HCT116 (cell line): ENCODE measurements at regions not wholly inside any gene's neighbourhood (a gene's known extent, or its start where the extent isn't known, plus 50 kb on each side); places are given as distances from the start of the nearest gene placed in this dataset.

ENCODE experiments used
- ATAC-seq: fragments of 200-7000 bp; cut with Tn5 transposase; 2 replicates; pipeline ENCODE4 v1.9.1; 2020; ENCODE audit warnings: mild to moderate bottlenecking, moderate library complexity
- BruUV-seq: library from RNA; stranded (reverse); fragments of 400-500 nt; replicated peaks from 2 replicates; lab custom pipeline; 2021; lab: Mats Ljungman, UMichigan
- CTCF ChIA-PET: fragments of 300-600 bp; sonication (Branson Sonifier 250); formaldehyde crosslinking; loops from one replicate; lab custom pipeline; 2021; ENCODE audit warnings: antibody characterized with exemption; lab: Charles Lee
- POLR2A ChIA-PET: fragments of 300-600, 350-600 bp; sonication (Branson Sonifier 250); formaldehyde crosslinking; loops from one replicate; lab custom pipeline; 2021; ENCODE audit warnings: antibody characterized with exemption; lab: Charles Lee
- RAD21 ChIA-PET, 2 experiments: fragments of 300-600 bp; sonication (Branson Sonifier 250); formaldehyde crosslinking; loops; one replicate each; lab custom pipeline; 2023; ENCODE audit warnings: low total read pairs in 2 of 2; ENCODE audit not compliant: uncharacterized antibody in 2 of 2, unreplicated experiment in 2 of 2, low non-redundant PET in 1 of 2; lab: Charles Lee
- DNase-seq: peaks from one replicate; pipeline ENCODE4 v3.0.0-alpha.2; 2010; ENCODE audit warnings: low read depth, low spot score
- H2AFZ ChIP-seq: fragments of 200-600 bp; shearing (Covaris generic), sonication (generic); 2 replicates; pipeline ENCODE4 v1.6.1; 2017; ENCODE audit warnings: low read depth, mixed run types, mixed read lengths, antibody characterized with exemption, low read length; ENCODE audit not compliant: poor library complexity, severe bottlenecking
- H3K27ac ChIP-seq: 2 replicates; pipeline ENCODE4 v1.5.1; 2012; ENCODE audit warnings: low read depth, low read length
- H3K27me3 ChIP-seq: fragments of 200-600 bp; sonication (generic); 2 replicates; pipeline ENCODE4 v1.6.1; 2016; ENCODE audit warnings: mixed run types, low read length, mixed read lengths; ENCODE audit not compliant: insufficient read depth
- H3K36me3 ChIP-seq, 2 experiments: fragments of 200-500 bp in 1 of 2; fragments of 200-600 bp in 1 of 2; sonication (Bioruptor generic) in 1 of 2; sonication (generic) in 1 of 2; 2 replicates each; pipeline versions ENCODE4 v1.5.1 to v1.6.1; 2014 to 2016; ENCODE audit warnings: low read length in 2 of 2, inconsistent platforms in 1 of 2, mixed read lengths in 1 of 2, mixed run types in 1 of 2; ENCODE audit not compliant: insufficient read depth in 2 of 2, control insufficient read depth in 1 of 2
- H3K4me1 ChIP-seq, 2 experiments: fragments of 200-600 bp in 1 of 2; sonication (generic) in 1 of 2; 2 replicates each; pipeline versions ENCODE4 v1.5.1 to v1.6.1; 2012 to 2017; ENCODE audit warnings: low read length in 2 of 2, inconsistent platforms in 1 of 2, mild to moderate bottlenecking in 1 of 2, mixed read lengths in 1 of 2, mixed run types in 1 of 2, moderate library complexity in 1 of 2; ENCODE audit not compliant: insufficient read depth in 2 of 2, control insufficient read depth in 1 of 2
- H3K4me2 ChIP-seq: fragments of 200-600 bp; sonication (generic); 2 replicates; pipeline ENCODE4 v1.6.1; 2017; ENCODE audit warnings: mixed run types, low read length, mixed read lengths
- H3K4me3 ChIP-seq, 2 experiments: fragments of 200-600 bp in 1 of 2; sonication (generic) in 1 of 2; replicated peaks in 1 of 2; 2 replicates each; pipeline ENCODE4 v1.5.1; 2011 to 2016; ENCODE audit warnings: low read length in 2 of 2, control low read depth in 1 of 2, low read depth in 1 of 2, mild to moderate bottlenecking in 1 of 2, mixed read lengths in 1 of 2, mixed run types in 1 of 2
- H3K79me2 ChIP-seq: fragments of 200-600 bp; sonication (generic); 2 replicates; pipeline ENCODE4 v1.6.1; 2017; ENCODE audit warnings: mild to moderate bottlenecking, mixed run types, low read length, moderate library complexity, mixed read lengths; ENCODE audit not compliant: insufficient read depth
- H3K9ac ChIP-seq: fragments of 200-600 bp; sonication (generic); 2 replicates; pipeline ENCODE4 v1.6.1; 2016; ENCODE audit warnings: low read length, mixed read lengths
- H3K9me2 ChIP-seq: fragments of 200-600 bp; sonication (generic), shearing (Covaris generic); 2 replicates; pipeline ENCODE4 v1.6.1; 2017; ENCODE audit warnings: mixed run types, mild to moderate bottlenecking, moderate library complexity; ENCODE audit not compliant: insufficient read depth
- H3K9me3 ChIP-seq, 2 experiments: fragments of 200-500 bp in 1 of 2; fragments of 200-600 bp in 1 of 2; sonication (Bioruptor generic) in 1 of 2; sonication (generic) in 1 of 2; 2 replicates each; pipeline ENCODE4 v1.6.1; 2014 to 2017; ENCODE audit warnings: low read length in 2 of 2, mixed read lengths in 2 of 2, inconsistent platforms in 1 of 2, low read depth in 1 of 2, mild to moderate bottlenecking in 1 of 2, mixed run types in 1 of 2, moderate library complexity in 1 of 2; ENCODE audit not compliant: control insufficient read depth in 1 of 2, insufficient read depth in 1 of 2
- H4K20me1 ChIP-seq: fragments of 200-600 bp; sonication (generic), shearing (Covaris generic); 2 replicates; pipeline ENCODE4 v1.6.1; 2017; ENCODE audit warnings: mixed run types, mild to moderate bottlenecking, moderate library complexity; ENCODE audit not compliant: insufficient read depth
- CTCF ChIP-seq, 3 experiments: fragments of 200-600 bp in 1 of 3; sonication (generic) in 1 of 3; IDR thresholded peaks in 2 of 3; conservative IDR thresholded peaks in 1 of 3; 2 replicates each; pipeline ENCODE4 v1.5.1; 2012 to 2017; ENCODE audit warnings: low read depth in 2 of 3, low read length in 2 of 3, antibody characterized with exemption in 1 of 3, borderline replicate concordance in 1 of 3, control low read depth in 1 of 3, mild to moderate bottlenecking in 1 of 3, mixed read lengths in 1 of 3, mixed run types in 1 of 3, moderate library complexity in 1 of 3; ENCODE audit not compliant: insufficient read depth in 1 of 3
- EZH2phosphoT487 ChIP-seq: fragments of 200-600 bp; IDR thresholded peaks from 2 replicates; pipeline ENCODE4 v1.6.1; 2018; ENCODE audit warnings: antibody characterized with exemption, borderline replicate concordance
- JUND ChIP-seq: IDR thresholded peaks from 2 replicates; pipeline ENCODE4 v1.6.1; 2012
- POLR2AphosphoS5 ChIP-seq: IDR thresholded peaks from 2 replicates; pipeline ENCODE4 v1.6.1; 2011; ENCODE audit warnings: mild to moderate bottlenecking, low read depth, low read length, moderate library complexity
- REST ChIP-seq: IDR thresholded peaks from 2 replicates; pipeline ENCODE4 v1.6.1; 2012; ENCODE audit warnings: low read depth
- YY1 ChIP-seq: IDR thresholded peaks from 2 replicates; pipeline ENCODE4 v1.6.1; 2011; ENCODE audit warnings: low read length, low read depth, moderate library complexity, mild to moderate bottlenecking; ENCODE audit not compliant: insufficient replicate concordance; ENCODE audit errors: extremely low read depth
- ZFX ChIP-seq: fragments of 450-650 bp; IDR thresholded peaks from 2 replicates; pipeline ENCODE4 v1.6.1; 2017
- ZNF274 ChIP-seq: fragments of 200-500 bp; sonication (Bioruptor generic); IDR thresholded peaks from 2 replicates; pipeline ENCODE4 v1.6.1; 2014; ENCODE audit warnings: mild to moderate bottlenecking, low read depth, low read length, inconsistent platforms
- intact Hi-C: fragments of 100-400 bp; cut with micrococcal nuclease; formaldehyde crosslinking; loops from 2 replicates; pipeline ENCODE4 v1.10.0; 2022
- TF ChIP-seq, protein P1 (sequence below): IDR thresholded peaks from 2 replicates; pipeline ENCODE4 v1.6.1; 2012

DNA sequence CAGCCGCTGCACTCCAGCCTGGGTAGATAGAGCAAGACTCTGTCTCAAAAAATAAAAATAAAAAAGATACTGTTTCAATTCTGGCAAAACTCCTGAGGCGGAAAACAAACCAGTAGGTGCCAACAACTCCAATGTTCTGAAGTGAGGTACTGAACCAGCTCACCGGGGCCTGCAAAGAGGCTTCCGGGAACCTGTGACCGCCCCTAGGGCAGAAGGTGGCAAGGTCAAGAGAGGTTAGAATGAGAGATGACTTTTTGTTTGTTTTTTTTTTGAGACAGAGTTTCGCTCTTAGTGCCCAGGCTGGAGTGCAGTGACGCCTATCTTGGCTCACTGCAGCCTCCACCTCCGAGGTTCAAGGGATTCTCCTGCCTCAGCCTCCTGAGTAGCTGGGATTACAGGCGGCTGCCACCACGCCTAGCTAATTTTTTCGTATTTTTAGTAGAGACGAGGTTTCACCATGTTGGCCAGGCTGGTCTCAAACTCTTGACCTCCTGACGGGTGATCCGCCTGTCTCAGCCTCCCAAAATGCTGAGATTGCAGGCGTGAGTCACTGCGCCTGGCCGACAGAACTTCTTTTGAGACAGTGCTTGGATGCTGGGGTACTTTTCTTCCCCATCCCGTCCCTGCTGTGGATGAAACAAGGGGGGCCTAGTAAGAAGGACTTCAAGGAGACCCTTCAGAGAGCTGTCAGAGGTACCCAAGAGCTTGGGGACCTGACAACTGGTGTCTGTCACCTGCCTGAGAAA, 91.9 kb upstream of the SLC25A33 start:
- ChIA-PET RAD21 (no interaction called here), CTCF (interaction anchor here (0.9 kb wide), 1 partner anchor 8 kb away, joined by 3 read pairs; no protein-coding TSS in a partner anchor), POLR2A (no interaction called here)
- Histone ChIP-seq H3K4me1 (no peaks in the 10 kb centered on the region), H2AFZ (no peak overlapping the region), H3K9me3 (no peaks in the 10 kb centered on the region), H3K27ac (no peak overlapping the region), H3K79me2 (no peaks in the 10 kb centered on the region), H3K4me3 (no peak overlapping the region), H3K4me2 (no peak overlapping the region), H3K9me2 (no peaks in the 10 kb centered on the region), H3K27me3 (no peaks in the 10 kb centered on the region), H3K36me3 (no peaks in the 10 kb centered on the region), H4K20me1 (no peaks in the 10 kb centered on the region), H3K9ac (no peak overlapping the region)
- TF ChIP-seq ZNF274 = no peak
- no peak for TF ChIP-seq CTCF (IDR thresholded peaks at IDR 0.05 in 2 of 3, conservative IDR thresholded peaks at IDR 0.05 in 1 of 3; ENCODE audit: borderline replicate concordance in 1 of 3, insufficient read depth in 1 of 3, low read depth in 2 of 3, low read length in 2 of 3)
- no peak for TF ChIP-seq EZH2phosphoT487
- no peak for TF ChIP-seq ZFX
- TF ChIP-seq, protein P1, sequence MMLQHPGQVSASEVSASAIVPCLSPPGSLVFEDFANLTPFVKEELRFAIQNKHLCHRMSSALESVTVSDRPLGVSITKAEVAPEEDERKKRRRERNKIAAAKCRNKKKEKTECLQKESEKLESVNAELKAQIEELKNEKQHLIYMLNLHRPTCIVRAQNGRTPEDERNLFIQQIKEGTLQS = no peak
- TF ChIP-seq REST = no peak
- TF ChIP-seq YY1 = no peak
- TF ChIP-seq JUND = no peak
- no peak for TF ChIP-seq POLR2AphosphoS5
- no peak for DNase-seq
- ATAC-seq = no peak
- intact Hi-C loops = no loop called here
- no TSS peak for BruUV-seq
